Stimulated activated CD4-positive, alpha-beta T cell treated with anti-CD3 and anti-CD28 coated beads, Interleukin-2, amount 100 ng/mL, for 4 hours (primary cell): ENCODE measurements at regions not wholly inside any gene's neighbourhood (a gene's known extent, or its start where the extent isn't known, plus 50 kb on each side); places are given as distances from the start of the nearest gene placed in this dataset.
"Not testable (repeated sequence)": the region's sequence is repeated elsewhere in the genome, so short reads cannot be mapped to it uniquely, and the experiment has no call there.

ENCODE experiments used
- DNase-seq: peaks from one replicate; pipeline ENCODE4 v3.0.0-alpha.2; 2020; ENCODE audit warnings: low read depth

- no peak for DNase-seq
Observed at GRCh38 chr1:157409927-157410326, 142.4 kb downstream of the FCRL5 start.

- DNase-seq: no peak
Observed at GRCh38 chr1:157407917-157408525, 144.3 kb downstream of the FCRL5 start.

- DNase-seq: no peak
Observed at GRCh38 chr1:157407367-157407766, 144.9 kb downstream of the FCRL5 start.

- no peak for DNase-seq
Observed at GRCh38 chr1:157405662-157406061, 146.7 kb downstream of the FCRL5 start.

- DNase-seq: no peak
Observed at GRCh38 chr1:157404614-157405013, 147.7 kb downstream of the FCRL5 start.

- no peak for DNase-seq
Observed at GRCh38 chr1:157404063-157404501, 148.2 kb downstream of the FCRL5 start.

GRCh38 chr1:157403608-157404007, 148.7 kb downstream of the FCRL5 start:
- no peak for DNase-seq

GRCh38 chr1:157403203-157403602, 149.1 kb downstream of the FCRL5 start:
- DNase-seq: no peak

GRCh38 chr1:157400766-157401165, 151.5 kb downstream of the FCRL5 start:
- DNase-seq: no peak

- no peak for DNase-seq
Observed at GRCh38 chr1:157399984-157400382, 152.3 kb downstream of the FCRL5 start.

GRCh38 chr1:157399343-157399983, 152.9 kb downstream of the FCRL5 start:
- no peak for DNase-seq

GRCh38 chr1:157390651-157391050, 161.7 kb downstream of the FCRL5 start:
- no peak for DNase-seq

- DNase-seq: no peak
Observed at GRCh38 chr1:157388057-157388456, 164.3 kb downstream of the FCRL5 start.

GRCh38 chr1:157384258-157384657, 168.1 kb downstream of the FCRL5 start:
- DNase-seq: no peak

GRCh38 chr1:157382351-157382750, 170.0 kb downstream of the FCRL5 start:
- no peak for DNase-seq

- DNase-seq: no peak
Observed at GRCh38 chr1:157380523-157380922, 171.8 kb downstream of the FCRL5 start.

GRCh38 chr1:157377280-157377713, 175.0 kb downstream of the FCRL5 start:
- DNase-seq: not testable (repeated sequence)

- no peak for DNase-seq
Observed at GRCh38 chr1:157376681-157377080, 175.6 kb downstream of the FCRL5 start.

GRCh38 chr1:157372311-157372710, 180.0 kb downstream of the FCRL5 start:
- DNase-seq: not testable (repeated sequence)

GRCh38 chr1:157371826-157372225, 180.5 kb downstream of the FCRL5 start:
- DNase-seq: no peak

- no peak for DNase-seq
Observed at GRCh38 chr1:157371221-157371620, 181.1 kb downstream of the FCRL5 start.

GRCh38 chr1:157370698-157371097, 181.6 kb downstream of the FCRL5 start:
- DNase-seq: no peak

GRCh38 chr1:157369808-157370521, 182.3 kb downstream of the FCRL5 start:
- DNase-seq: peak; percentile 14
